ENCODE measurements at regions not wholly inside any gene's neighbourhood (a gene's known extent, or its start where the extent isn't known, plus 50 kb on each side); places are given as distances from the start of the nearest gene placed in this dataset.

GRCh38 chr4:183852910-183853547 is 52.1 kb upstream of the STOX2 start:
- DNase-seq (ENCODE audit: low read depth) = no peak

- no peak for DNase-seq (ENCODE audit: low read depth)
Measured at GRCh38 chr4:183853548-183853940, 51.6 kb upstream of the STOX2 start.

Data from EH (cell line).